Ovary (tissue), 3 donors: ENCODE measurements at regions not wholly inside any gene's neighbourhood (a gene's known extent, or its start where the extent isn't known, plus 50 kb on each side); places are given as distances from the start of the nearest gene placed in this dataset.

Experiments
- CTCF ChIP-seq, 3 donors: fragments of 450-650 bp in 2 of 3; fragments of 200-600 bp in 1 of 3; IDR thresholded peaks; one replicate each; pipeline versions ENCODE4 v1.5.1 to v1.8.0; 2016 to 2022; ENCODE audit warnings: antibody characterized with exemption in 3 of 3, mild to moderate bottlenecking in 1 of 3
- EP300 ChIP-seq: sonication (generic); formaldehyde crosslinking; IDR thresholded peaks from one replicate; pipeline ENCODE4 v1.6.1; 2017; ENCODE audit warnings: antibody characterized with exemption
- donor health status: DM: no; HTN: no; CAD: no.

- TF ChIP-seq CTCF (IDR thresholded peaks at IDR 0.05): no peak
- no peak for TF ChIP-seq EP300
These were observed 378.6 kb downstream of the ICE1 start for GRCh38 chr5:5800801-5801761.
